ENCODE measurements at regions not wholly inside any gene's neighbourhood (a gene's known extent, or its start where the extent isn't known, plus 50 kb on each side); places are given as distances from the start of the nearest gene placed in this dataset.

GRCh38 chr1:57530206-57530910 is 106.5 kb upstream of the DAB1 start:
- no peak for DNase-seq

GRCh38 chr1:57522575-57522974 is 98.7 kb upstream of the DAB1 start:
- DNase-seq = no peak

GRCh38 chr1:57520743-57521515 is 97.1 kb upstream of the DAB1 start:
- DNase-seq = no peak

- no peak for DNase-seq
Observed at GRCh38 chr1:57518496-57518895, 94.6 kb upstream of the DAB1 start.

GRCh38 chr1:57517587-57518374 is 93.9 kb upstream of the DAB1 start:
- no peak for DNase-seq

GRCh38 chr1:57512386-57512785 is 88.5 kb upstream of the DAB1 start:
- DNase-seq = peak; percentile 14

- DNase-seq = no peak
Observed at GRCh38 chr1:57506941-57507340, 83.1 kb upstream of the DAB1 start.

GRCh38 chr1:57503337-57503736 is 79.5 kb upstream of the DAB1 start:
- DNase-seq = no peak

GRCh38 chr1:57500136-57500830 is 76.4 kb upstream of the DAB1 start:
- DNase-seq = no peak

GRCh38 chr1:57494530-57495079 is 70.7 kb upstream of the DAB1 start:
- no peak for DNase-seq

GRCh38 chr1:57492586-57493226 is 68.8 kb upstream of the DAB1 start:
- DNase-seq = no peak

GRCh38 chr1:57489358-57490036 is 65.6 kb upstream of the DAB1 start:
- no peak for DNase-seq

GRCh38 chr1:57485643-57486042 is 61.8 kb upstream of the DAB1 start:
- DNase-seq = no peak

GRCh38 chr1:57483954-57484353 is 60.1 kb upstream of the DAB1 start:
- DNase-seq = no peak

GRCh38 chr1:57479471-57479870 is 55.6 kb upstream of the DAB1 start:
- DNase-seq = no peak

GRCh38 chr1:57475366-57475765 is 51.5 kb upstream of the DAB1 start:
- DNase-seq = no peak

- DNase-seq = no peak
Observed at GRCh38 chr1:57474137-57474750, 50.4 kb upstream of the DAB1 start.
